GM23248 (cell line): ENCODE measurements at regions not wholly inside any gene's neighbourhood (a gene's known extent, or its start where the extent isn't known, plus 50 kb on each side); places are given as distances from the start of the nearest gene placed in this dataset.

Experiments used
- EZH2 ChIP-seq: fragments of 200-600 bp; sonication (generic); IDR thresholded peaks from 2 replicates; pipeline ENCODE4 v1.6.1; 2018; ENCODE audit warnings: antibody characterized with exemption, mild to moderate bottlenecking; ENCODE audit not compliant: insufficient read depth, poor library complexity, severe bottlenecking
- EZH2phosphoT487 ChIP-seq: fragments of 200-600 bp; sonication (generic); IDR thresholded peaks from 2 replicates; pipeline ENCODE4 v1.6.1; 2018; ENCODE audit warnings: antibody characterized with exemption, moderate library complexity, mild to moderate bottlenecking, low read depth; ENCODE audit not compliant: insufficient read depth

GRCh38 chr12:90407841-90408240 is 547.1 kb downstream of the CCER1 start:
- TF ChIP-seq EZH2, result no peak
- TF ChIP-seq EZH2phosphoT487, result no peak
